ENCODE measurements at regions not wholly inside any gene's neighbourhood (a gene's known extent, or its start where the extent isn't known, plus 50 kb on each side); places are given as distances from the start of the nearest gene placed in this dataset.

GRCh38 chr9:36738318-36738976, 165.8 kb downstream of the MELK start:
- Mint-ChIP-seq H3K9me3 (no peaks in the 10 kb centered on the region), H3K4me1 (peaks cover 26% of the 10 kb centered on the region), H3K36me3 (ENCODE audit: low read depth) (no peaks in the 10 kb centered on the region), H3K27ac (no peak overlapping the region), H3K27me3 (ENCODE audit: insufficient read depth, low read depth, poor library complexity) (peaks cover 14% of the 10 kb centered on the region), H3K4me3 (peak overlapping the region; percentile 59)
- peak overlapping the region; percentile 80 for H3K4me2 ChIP-seq
- H3K27me3 ChIP-seq (ENCODE audit: insufficient read depth): peaks cover 20% of the 10 kb centered on the region
- peaks cover 15% of the 10 kb centered on the region for H3K4me1 ChIP-seq (ENCODE audit: insufficient read depth)
- H3K9me2 ChIP-seq (ENCODE audit: insufficient read depth): no peaks in the 10 kb centered on the region
- H3K27ac ChIP-seq (ENCODE audit: low read depth): no peak overlapping the region
- H3K4me3 ChIP-seq: peak overlapping the region; percentile 62; the same call in 1 of the 2 replicates
- TF ChIP-seq ZNF114 (CRISPR knock-in tag; IDR thresholded peaks at IDR 0.05): no peak
- TF ChIP-seq, protein P1, sequence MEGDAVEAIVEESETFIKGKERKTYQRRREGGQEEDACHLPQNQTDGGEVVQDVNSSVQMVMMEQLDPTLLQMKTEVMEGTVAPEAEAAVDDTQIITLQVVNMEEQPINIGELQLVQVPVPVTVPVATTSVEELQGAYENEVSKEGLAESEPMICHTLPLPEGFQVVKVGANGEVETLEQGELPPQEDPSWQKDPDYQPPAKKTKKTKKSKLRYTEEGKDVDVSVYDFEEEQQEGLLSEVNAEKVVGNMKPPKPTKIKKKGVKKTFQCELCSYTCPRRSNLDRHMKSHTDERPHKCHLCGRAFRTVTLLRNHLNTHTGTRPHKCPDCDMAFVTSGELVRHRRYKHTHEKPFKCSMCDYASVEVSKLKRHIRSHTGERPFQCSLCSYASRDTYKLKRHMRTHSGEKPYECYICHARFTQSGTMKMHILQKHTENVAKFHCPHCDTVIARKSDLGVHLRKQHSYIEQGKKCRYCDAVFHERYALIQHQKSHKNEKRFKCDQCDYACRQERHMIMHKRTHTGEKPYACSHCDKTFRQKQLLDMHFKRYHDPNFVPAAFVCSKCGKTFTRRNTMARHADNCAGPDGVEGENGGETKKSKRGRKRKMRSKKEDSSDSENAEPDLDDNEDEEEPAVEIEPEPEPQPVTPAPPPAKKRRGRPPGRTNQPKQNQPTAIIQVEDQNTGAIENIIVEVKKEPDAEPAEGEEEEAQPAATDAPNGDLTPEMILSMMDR (conservative IDR thresholded peaks at IDR 0.05; ENCODE audit: low read depth in 2 of 2): peak in 1 of 2 experiments; percentile 27; a peak in 1 of 4 replicates
- DNase-seq (ENCODE audit: low spot score) (no peak), ATAC-seq (no peak; the same call in 2 of the 3 replicates)
- H3F3A ChIP-seq (replicated peaks; ENCODE audit: low read depth): 0 out of 2 replicates have a peak, but pooled peaks cover 4% of the 10 kb centered on the region
- H3K79me2 ChIP-seq (replicated peaks; ENCODE audit: insufficient read depth): no peaks in the 10 kb centered on the region
- no peaks in the 10 kb centered on the region for H3K36me3 ChIP-seq (ENCODE audit: insufficient read depth)
- peak overlapping the region; percentile 98 for H2AFZ ChIP-seq
- no peaks in the 10 kb centered on the region for H4K20me1 ChIP-seq (replicated peaks; ENCODE audit: insufficient read depth)

- Histone ChIP-seq H3K27me3 (ENCODE audit: insufficient read depth) (peaks cover 20% of the 10 kb centered on the region), H3F3A (replicated peaks; ENCODE audit: low read depth) (0 out of 2 replicates have a peak, but pooled peaks cover 4% of the 10 kb centered on the region), H3K36me3 (ENCODE audit: insufficient read depth) (no peaks in the 10 kb centered on the region), H4K20me1 (replicated peaks; ENCODE audit: insufficient read depth) (no peaks in the 10 kb centered on the region), H3K4me2 (peak overlapping the region; percentile 80), H3K79me2 (replicated peaks; ENCODE audit: insufficient read depth) (no peaks in the 10 kb centered on the region), H3K9me2 (ENCODE audit: insufficient read depth) (no peaks in the 10 kb centered on the region), H2AFZ (peak overlapping the region; percentile 98), H3K4me1 (ENCODE audit: insufficient read depth) (peaks cover 15% of the 10 kb centered on the region), H3K27ac (ENCODE audit: low read depth) (no peak overlapping the region), H3K4me3 (peak overlapping the region; percentile 62)
- ATAC-seq (peak; percentile 73), DNase-seq (ENCODE audit: low spot score) (peak; percentile 53)
- H3K9me3 Mint-ChIP-seq: no peaks in the 10 kb centered on the region
- peaks cover 26% of the 10 kb centered on the region for H3K4me1 Mint-ChIP-seq
- no peak for TF ChIP-seq ZNF462 (CRISPR knock-in tag; IDR thresholded peaks at IDR 0.05)
- TF ChIP-seq EZH2phosphoT487 (IDR thresholded peaks at IDR 0.05; ENCODE audit: unreplicated experiment): no peak
- no peak for TF ChIP-seq EZH2 (IDR thresholded peaks at IDR 0.05; ENCODE audit: low read depth, unreplicated experiment)
- no peak for TF ChIP-seq POLR2AphosphoS5 (IDR thresholded peaks at IDR 0.05; ENCODE audit: low read depth)
- no peak for TF ChIP-seq CREB1 (CRISPR knock-in tag; IDR thresholded peaks at IDR 0.05; ENCODE audit: low read depth)
- no peak for TF ChIP-seq NANOG (IDR thresholded peaks at IDR 0.05; ENCODE audit: borderline replicate concordance)
- no peak for TF ChIP-seq STAT1 (IDR thresholded peaks at IDR 0.05; ENCODE audit: unreplicated experiment)
- no peak for TF ChIP-seq ZNF331 (CRISPR knock-in tag; IDR thresholded peaks at IDR 0.05; ENCODE audit: low read depth)
- H3K27ac Mint-ChIP-seq: no peak overlapping the region
- H3K36me3 Mint-ChIP-seq (ENCODE audit: low read depth): no peaks in the 10 kb centered on the region
- H3K4me3 Mint-ChIP-seq: peak overlapping the region; percentile 65
- H3K27me3 Mint-ChIP-seq (ENCODE audit: insufficient read depth, low read depth, poor library complexity): peaks cover 12% of the 10 kb centered on the region
These were observed 166.8 kb downstream of the MELK start for GRCh38 chr9:36739373-36740116.

Measured in GM23338 (cell line).